HepG2 (cell line): ENCODE measurements at regions not wholly inside any gene's neighbourhood (a gene's known extent, or its start where the extent isn't known, plus 50 kb on each side); places are given as distances from the start of the nearest gene placed in this dataset.

ENCODE experiments used
- CCAR2 ChIP-seq: fragments of 200-400 bp; formaldehyde crosslinking; optimal IDR thresholded peaks from 2 replicates; pipeline ENCODE3; 2018; ENCODE audit warnings: low read depth, mild to moderate bottlenecking, low read length, moderate library complexity
- CEBPG ChIP-seq: IDR thresholded peaks from 2 replicates; pipeline ENCODE4 v1.6.1; 2016
- CENPBD1 ChIP-seq: sonication (generic); formaldehyde crosslinking; IDR thresholded peaks from 2 replicates; pipeline ENCODE4 v1.8.0; 2022; ENCODE audit warnings: missing genetic modification reagents, low read depth, mild to moderate bottlenecking, borderline replicate concordance
- HCFC1 ChIP-seq: fragments of 150-350 bp; IDR thresholded peaks from 2 replicates; pipeline ENCODE4 v1.6.1; 2014; ENCODE audit warnings: low read depth, low read length
- IRF2 ChIP-seq: IDR thresholded peaks from 2 replicates; pipeline ENCODE4 v1.6.1; 2018; ENCODE audit warnings: missing genetic modification reagents, missing compliant biosample characterization
- KDM4B ChIP-seq: sonication (generic); formaldehyde crosslinking; IDR thresholded peaks from 2 replicates; pipeline ENCODE4 v1.4.0; 2020; ENCODE audit warnings: missing genetic modification reagents
- NR0B2 ChIP-seq: sonication (generic); formaldehyde crosslinking; IDR thresholded peaks from 2 replicates; pipeline ENCODE4 v1.4.0; 2020; ENCODE audit warnings: mild to moderate bottlenecking, missing genetic modification reagents
- RCOR2 ChIP-seq: IDR thresholded peaks from 2 replicates; pipeline ENCODE4 v1.6.1; 2016; ENCODE audit warnings: missing biosample characterization, missing genetic modification reagents
- SNAPC2 ChIP-seq: sonication (generic); formaldehyde crosslinking; IDR thresholded peaks from 2 replicates; pipeline ENCODE4 v1.8.1; 2022; ENCODE audit warnings: mild to moderate bottlenecking, missing genetic modification reagents
- SPEN ChIP-seq: sonication (generic); formaldehyde crosslinking; IDR thresholded peaks from 2 replicates; pipeline ENCODE4 v1.5.1; 2020; ENCODE audit warnings: low read depth, mild to moderate bottlenecking, missing genetic modification reagents
- STAG1 ChIP-seq: sonication (generic); formaldehyde crosslinking; IDR thresholded peaks from 2 replicates; pipeline ENCODE4 v1.4.0; 2020; ENCODE audit warnings: missing genetic modification reagents
- ZBTB1 ChIP-seq: sonication (generic); formaldehyde crosslinking; IDR thresholded peaks from 2 replicates; pipeline ENCODE4 v1.4.0; 2020; ENCODE audit warnings: missing genetic modification reagents, borderline replicate concordance
- ZEB1 ChIP-seq: IDR thresholded peaks from 2 replicates; pipeline ENCODE4 v1.6.1; 2012; ENCODE audit warnings: mild to moderate bottlenecking, low read depth, inconsistent platforms; ENCODE audit not compliant: insufficient replicate concordance
- ZFP82 ChIP-seq: sonication (generic); formaldehyde crosslinking; IDR thresholded peaks from 2 replicates; pipeline ENCODE4 v1.5.1; 2020; ENCODE audit warnings: mild to moderate bottlenecking, missing genetic modification reagents, borderline replicate concordance
- ZNF256 ChIP-seq: sonication (generic); formaldehyde crosslinking; conservative IDR thresholded peaks from 2 replicates; pipeline ENCODE4 v1.4.0; 2020; ENCODE audit warnings: missing genetic modification reagents
- ZNF276 ChIP-seq: sonication (generic); formaldehyde crosslinking; IDR thresholded peaks from 2 replicates; pipeline ENCODE4 v1.4.0; 2020; ENCODE audit warnings: mild to moderate bottlenecking, low read depth, missing genetic modification reagents
- ZNF512B ChIP-seq: sonication (generic); formaldehyde crosslinking; IDR thresholded peaks from 2 replicates; pipeline ENCODE4 v1.5.1; 2020; ENCODE audit warnings: missing genetic modification reagents, mild to moderate bottlenecking, borderline replicate concordance
- ZNF615 ChIP-seq: sonication (generic); formaldehyde crosslinking; IDR thresholded peaks from 2 replicates; pipeline ENCODE4 v1.5.0; 2020; ENCODE audit warnings: mild to moderate bottlenecking, missing genetic modification reagents, borderline replicate concordance
- ZNF629 ChIP-seq: sonication (generic); formaldehyde crosslinking; conservative IDR thresholded peaks from 2 replicates; pipeline ENCODE4 v1.5.0; 2020; ENCODE audit warnings: missing genetic modification reagents
- ZNF710 ChIP-seq: sonication (generic); formaldehyde crosslinking; IDR thresholded peaks from 2 replicates; pipeline ENCODE4 v1.5.0; 2020; ENCODE audit warnings: mild to moderate bottlenecking, missing genetic modification reagents, borderline replicate concordance
- ZSCAN5A ChIP-seq: sonication (generic); formaldehyde crosslinking; IDR thresholded peaks from 2 replicates; pipeline ENCODE4 v1.8.0; 2022; ENCODE audit warnings: mild to moderate bottlenecking, missing genetic modification reagents, borderline replicate concordance

GRCh38 chr6:21381331-21381963, 212.1 kb upstream of the SOX4 start (continued):
- no peak for TF ChIP-seq ZNF615 (CRISPR knock-in tag)
- no peak for TF ChIP-seq CCAR2
- TF ChIP-seq NR0B2 (CRISPR knock-in tag): no peak
- TF ChIP-seq ZNF256 (CRISPR knock-in tag): no peak
- TF ChIP-seq ZNF276: no peak
- no peak for TF ChIP-seq HCFC1
- TF ChIP-seq ZBTB1 (CRISPR knock-in tag): no peak
- peak; percentile 59; the same call in 1 of the 2 replicates for TF ChIP-seq ZNF512B (CRISPR knock-in tag)
- TF ChIP-seq STAG1 (CRISPR knock-in tag): peak; percentile 21; the same call in 1 of the 2 replicates
- TF ChIP-seq ZSCAN5A: peak; percentile 66; the same call in 1 of the 2 replicates
- TF ChIP-seq IRF2: peak; percentile 91
- TF ChIP-seq SPEN (CRISPR knock-in tag): peak; percentile 67; the same call in 1 of the 2 replicates
- peak; percentile 58 for TF ChIP-seq ZEB1
- peak; percentile 97 for TF ChIP-seq ZNF710 (CRISPR knock-in tag)
- TF ChIP-seq ZFP82 (CRISPR knock-in tag): no peak
- peak; percentile 67; the same call in 1 of the 2 replicates for TF ChIP-seq KDM4B
- peak; percentile 76; the same call in 1 of the 2 replicates for TF ChIP-seq RCOR2
- TF ChIP-seq CEBPG (CRISPR knock-in tag): peak; percentile 98
- 0 out of 2 replicates have a peak, but pooled peaks have one; percentile 34 for TF ChIP-seq ZNF629
- 0 out of 2 replicates have a peak, but pooled peaks have one; percentile 62 for TF ChIP-seq SNAPC2
- no peak for TF ChIP-seq CENPBD1 (CRISPR knock-in tag)
